HCT116 (cell line): ENCODE measurements at regions not wholly inside any gene's neighbourhood (a gene's known extent, or its start where the extent isn't known, plus 50 kb on each side); places are given as distances from the start of the nearest gene placed in this dataset.

Experiments used
- ATAC-seq: fragments of 200-7000 bp; cut with Tn5 transposase; 2 replicates; pipeline ENCODE4 v1.9.1; 2020; ENCODE audit warnings: mild to moderate bottlenecking, moderate library complexity
- BruUV-seq: library from RNA; stranded (reverse); fragments of 400-500 nt; replicated peaks from 2 replicates; lab custom pipeline; 2021; lab: Mats Ljungman, UMichigan
- CTCF ChIA-PET: fragments of 300-600 bp; sonication (Branson Sonifier 250); formaldehyde crosslinking; loops from one replicate; lab custom pipeline; 2021; ENCODE audit warnings: antibody characterized with exemption; lab: Charles Lee
- POLR2A ChIA-PET: fragments of 300-600, 350-600 bp; sonication (Branson Sonifier 250); formaldehyde crosslinking; loops from one replicate; lab custom pipeline; 2021; ENCODE audit warnings: antibody characterized with exemption; lab: Charles Lee
- RAD21 ChIA-PET, 2 experiments: fragments of 300-600 bp; sonication (Branson Sonifier 250); formaldehyde crosslinking; loops; one replicate each; lab custom pipeline; 2023; ENCODE audit warnings: low total read pairs in 2 of 2; ENCODE audit not compliant: uncharacterized antibody in 2 of 2, unreplicated experiment in 2 of 2, low non-redundant PET in 1 of 2; lab: Charles Lee
- DNase-seq: peaks from one replicate; pipeline ENCODE4 v3.0.0-alpha.2; 2010; ENCODE audit warnings: low read depth, low spot score
- H2AFZ ChIP-seq: fragments of 200-600 bp; shearing (Covaris generic), sonication (generic); 2 replicates; pipeline ENCODE4 v1.6.1; 2017; ENCODE audit warnings: low read depth, mixed run types, mixed read lengths, antibody characterized with exemption, low read length; ENCODE audit not compliant: poor library complexity, severe bottlenecking
- H3K27ac ChIP-seq: 2 replicates; pipeline ENCODE4 v1.5.1; 2012; ENCODE audit warnings: low read depth, low read length
- H3K27me3 ChIP-seq: fragments of 200-600 bp; sonication (generic); 2 replicates; pipeline ENCODE4 v1.6.1; 2016; ENCODE audit warnings: mixed run types, low read length, mixed read lengths; ENCODE audit not compliant: insufficient read depth
- H3K36me3 ChIP-seq, 2 experiments: fragments of 200-500 bp in 1 of 2; fragments of 200-600 bp in 1 of 2; sonication (Bioruptor generic) in 1 of 2; sonication (generic) in 1 of 2; 2 replicates each; pipeline versions ENCODE4 v1.5.1 to v1.6.1; 2014 to 2016; ENCODE audit warnings: low read length in 2 of 2, inconsistent platforms in 1 of 2, mixed read lengths in 1 of 2, mixed run types in 1 of 2; ENCODE audit not compliant: insufficient read depth in 2 of 2, control insufficient read depth in 1 of 2
- H3K4me1 ChIP-seq, 2 experiments: fragments of 200-600 bp in 1 of 2; sonication (generic) in 1 of 2; 2 replicates each; pipeline versions ENCODE4 v1.5.1 to v1.6.1; 2012 to 2017; ENCODE audit warnings: low read length in 2 of 2, inconsistent platforms in 1 of 2, mild to moderate bottlenecking in 1 of 2, mixed read lengths in 1 of 2, mixed run types in 1 of 2, moderate library complexity in 1 of 2; ENCODE audit not compliant: insufficient read depth in 2 of 2, control insufficient read depth in 1 of 2
- H3K4me2 ChIP-seq: fragments of 200-600 bp; sonication (generic); 2 replicates; pipeline ENCODE4 v1.6.1; 2017; ENCODE audit warnings: mixed run types, low read length, mixed read lengths
- H3K4me3 ChIP-seq, 2 experiments: fragments of 200-600 bp in 1 of 2; sonication (generic) in 1 of 2; replicated peaks in 1 of 2; 2 replicates each; pipeline ENCODE4 v1.5.1; 2011 to 2016; ENCODE audit warnings: low read length in 2 of 2, control low read depth in 1 of 2, low read depth in 1 of 2, mild to moderate bottlenecking in 1 of 2, mixed read lengths in 1 of 2, mixed run types in 1 of 2
- H3K79me2 ChIP-seq: fragments of 200-600 bp; sonication (generic); 2 replicates; pipeline ENCODE4 v1.6.1; 2017; ENCODE audit warnings: mild to moderate bottlenecking, mixed run types, low read length, moderate library complexity, mixed read lengths; ENCODE audit not compliant: insufficient read depth
- H3K9ac ChIP-seq: fragments of 200-600 bp; sonication (generic); 2 replicates; pipeline ENCODE4 v1.6.1; 2016; ENCODE audit warnings: low read length, mixed read lengths
- H3K9me2 ChIP-seq: fragments of 200-600 bp; sonication (generic), shearing (Covaris generic); 2 replicates; pipeline ENCODE4 v1.6.1; 2017; ENCODE audit warnings: mixed run types, mild to moderate bottlenecking, moderate library complexity; ENCODE audit not compliant: insufficient read depth
- H3K9me3 ChIP-seq, 2 experiments: fragments of 200-500 bp in 1 of 2; fragments of 200-600 bp in 1 of 2; sonication (Bioruptor generic) in 1 of 2; sonication (generic) in 1 of 2; 2 replicates each; pipeline ENCODE4 v1.6.1; 2014 to 2017; ENCODE audit warnings: low read length in 2 of 2, mixed read lengths in 2 of 2, inconsistent platforms in 1 of 2, low read depth in 1 of 2, mild to moderate bottlenecking in 1 of 2, mixed run types in 1 of 2, moderate library complexity in 1 of 2; ENCODE audit not compliant: control insufficient read depth in 1 of 2, insufficient read depth in 1 of 2
- H4K20me1 ChIP-seq: fragments of 200-600 bp; sonication (generic), shearing (Covaris generic); 2 replicates; pipeline ENCODE4 v1.6.1; 2017; ENCODE audit warnings: mixed run types, mild to moderate bottlenecking, moderate library complexity; ENCODE audit not compliant: insufficient read depth
- CEBPB ChIP-seq: IDR thresholded peaks from 2 replicates; pipeline ENCODE4 v1.6.1; 2012; ENCODE audit warnings: low read depth
- EZH2 ChIP-seq: fragments of 200-600 bp; sonication (generic); IDR thresholded peaks from 2 replicates; pipeline ENCODE4 v1.6.1; 2017; ENCODE audit warnings: antibody characterized with exemption, mixed run types
- EZH2phosphoT487 ChIP-seq: fragments of 200-600 bp; IDR thresholded peaks from 2 replicates; pipeline ENCODE4 v1.6.1; 2018; ENCODE audit warnings: antibody characterized with exemption, borderline replicate concordance
- JUND ChIP-seq: IDR thresholded peaks from 2 replicates; pipeline ENCODE4 v1.6.1; 2012
- POLR2A ChIP-seq: IDR thresholded peaks from 2 replicates; pipeline ENCODE4 v1.7.0; 2011; ENCODE audit warnings: borderline replicate concordance; ENCODE audit not compliant: insufficient read depth, insufficient read length; ENCODE audit errors: extremely low read depth
- POLR2AphosphoS5 ChIP-seq: IDR thresholded peaks from 2 replicates; pipeline ENCODE4 v1.6.1; 2011; ENCODE audit warnings: mild to moderate bottlenecking, low read depth, low read length, moderate library complexity
- RAD21 ChIP-seq: IDR thresholded peaks from 2 replicates; pipeline ENCODE4 v1.6.1; 2012; ENCODE audit warnings: low read depth, mild to moderate bottlenecking
- SIN3A ChIP-seq: IDR thresholded peaks from 2 replicates; pipeline ENCODE4 v1.6.1; 2012; ENCODE audit warnings: low read depth
- TCF7L2 ChIP-seq: IDR thresholded peaks from 2 replicates; pipeline ENCODE4 v1.7.0; 2011; ENCODE audit warnings: borderline replicate concordance, inconsistent platforms; ENCODE audit not compliant: insufficient read depth, insufficient read length; ENCODE audit errors: extremely low read depth
- YY1 ChIP-seq: IDR thresholded peaks from 2 replicates; pipeline ENCODE4 v1.6.1; 2011; ENCODE audit warnings: low read length, low read depth, moderate library complexity, mild to moderate bottlenecking; ENCODE audit not compliant: insufficient replicate concordance; ENCODE audit errors: extremely low read depth
- intact Hi-C: fragments of 100-400 bp; cut with micrococcal nuclease; formaldehyde crosslinking; loops from 2 replicates; pipeline ENCODE4 v1.10.0; 2022
- TF ChIP-seq, protein P1 (sequence below): IDR thresholded peaks from 2 replicates; pipeline ENCODE4 v1.6.1; 2011; ENCODE audit warnings: mild to moderate bottlenecking, low read length, moderate library complexity; ENCODE audit not compliant: insufficient replicate concordance; ENCODE audit errors: extremely low read depth
- TF ChIP-seq, protein P2 (sequence below), 3 experiments: fragments of 200-600 bp in 1 of 3; sonication (generic) in 1 of 3; IDR thresholded peaks in 2 of 3; conservative IDR thresholded peaks in 1 of 3; 2 replicates each; pipeline ENCODE4 v1.5.1; 2012 to 2017; ENCODE audit warnings: low read depth in 2 of 3, low read length in 2 of 3, antibody characterized with exemption in 1 of 3, borderline replicate concordance in 1 of 3, control low read depth in 1 of 3, mild to moderate bottlenecking in 1 of 3, mixed read lengths in 1 of 3, mixed run types in 1 of 3, moderate library complexity in 1 of 3; ENCODE audit not compliant: insufficient read depth in 1 of 3

DNA sequence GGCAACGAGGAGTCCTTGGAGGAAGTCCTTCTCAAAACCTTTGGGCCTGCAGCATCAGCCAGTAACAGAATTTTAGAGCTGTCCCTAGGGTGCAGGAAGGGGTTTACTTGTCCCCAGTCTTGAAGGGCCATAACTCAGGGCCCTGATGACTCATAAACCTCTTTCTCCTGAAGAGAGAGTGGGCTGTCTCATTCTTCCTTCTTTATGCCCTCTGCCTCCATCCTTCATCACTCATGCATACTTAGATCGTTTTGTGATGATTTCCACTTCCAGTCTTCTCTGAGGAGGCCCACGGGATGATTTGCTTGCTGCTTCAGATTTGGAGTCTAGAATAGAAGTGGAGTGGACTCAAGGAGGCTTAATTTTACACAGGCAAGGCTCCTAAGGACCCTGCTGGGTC is 60.2 kb downstream of the NDUFS5 start:
- H3K4me3 ChIP-seq, result no peak overlapping the region
- intact Hi-C loops, result no loop called here
- no peaks in the 10 kb centered on the region for H3K79me2 ChIP-seq
- H3K4me2 ChIP-seq, result no peak overlapping the region
- no peaks in the 10 kb centered on the region for H3K9me3 ChIP-seq
- CTCF ChIA-PET, result interaction anchor here (1.5 kb wide), 1 partner anchor 13 kb away, joined by 4 read pairs; no protein-coding TSS in a partner anchor
- H2AFZ ChIP-seq, result no peak overlapping the region
- H3K4me1 ChIP-seq, result peaks cover 0 to 16% of the 10 kb centered on the region in 2 experiments; a peak in 2 of 4 replicates
- no TSS peak for BruUV-seq
- no peak overlapping the region for H3K27ac ChIP-seq
- POLR2A ChIA-PET, result no interaction called here
- RAD21 ChIA-PET, result no interaction called here
- H4K20me1 ChIP-seq, result no peaks in the 10 kb centered on the region
- TF ChIP-seq YY1 (no peak), RAD21 (no peak)
- TF ChIP-seq, protein P1, sequence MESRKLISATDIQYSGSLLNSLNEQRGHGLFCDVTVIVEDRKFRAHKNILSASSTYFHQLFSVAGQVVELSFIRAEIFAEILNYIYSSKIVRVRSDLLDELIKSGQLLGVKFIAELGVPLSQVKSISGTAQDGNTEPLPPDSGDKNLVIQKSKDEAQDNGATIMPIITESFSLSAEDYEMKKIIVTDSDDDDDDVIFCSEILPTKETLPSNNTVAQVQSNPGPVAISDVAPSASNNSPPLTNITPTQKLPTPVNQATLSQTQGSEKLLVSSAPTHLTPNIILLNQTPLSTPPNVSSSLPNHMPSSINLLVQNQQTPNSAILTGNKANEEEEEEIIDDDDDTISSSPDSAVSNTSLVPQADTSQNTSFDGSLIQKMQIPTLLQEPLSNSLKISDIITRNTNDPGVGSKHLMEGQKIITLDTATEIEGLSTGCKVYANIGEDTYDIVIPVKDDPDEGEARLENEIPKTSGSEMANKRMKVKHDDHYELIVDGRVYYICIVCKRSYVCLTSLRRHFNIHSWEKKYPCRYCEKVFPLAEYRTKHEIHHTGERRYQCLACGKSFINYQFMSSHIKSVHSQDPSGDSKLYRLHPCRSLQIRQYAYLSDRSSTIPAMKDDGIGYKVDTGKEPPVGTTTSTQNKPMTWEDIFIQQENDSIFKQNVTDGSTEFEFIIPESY, result no peak
- TF ChIP-seq, all 23 proteins: peak for 0
- no peaks in the 10 kb centered on the region for H3K36me3 ChIP-seq
- DNase-seq (no peak), ATAC-seq (no peak)
- H3K27me3 ChIP-seq, result peaks cover 5% of the 10 kb centered on the region; the same call in 1 of the 2 replicates
- no peaks in the 10 kb centered on the region for H3K9me2 ChIP-seq
- H3K9ac ChIP-seq, result no peak overlapping the region

DNA sequence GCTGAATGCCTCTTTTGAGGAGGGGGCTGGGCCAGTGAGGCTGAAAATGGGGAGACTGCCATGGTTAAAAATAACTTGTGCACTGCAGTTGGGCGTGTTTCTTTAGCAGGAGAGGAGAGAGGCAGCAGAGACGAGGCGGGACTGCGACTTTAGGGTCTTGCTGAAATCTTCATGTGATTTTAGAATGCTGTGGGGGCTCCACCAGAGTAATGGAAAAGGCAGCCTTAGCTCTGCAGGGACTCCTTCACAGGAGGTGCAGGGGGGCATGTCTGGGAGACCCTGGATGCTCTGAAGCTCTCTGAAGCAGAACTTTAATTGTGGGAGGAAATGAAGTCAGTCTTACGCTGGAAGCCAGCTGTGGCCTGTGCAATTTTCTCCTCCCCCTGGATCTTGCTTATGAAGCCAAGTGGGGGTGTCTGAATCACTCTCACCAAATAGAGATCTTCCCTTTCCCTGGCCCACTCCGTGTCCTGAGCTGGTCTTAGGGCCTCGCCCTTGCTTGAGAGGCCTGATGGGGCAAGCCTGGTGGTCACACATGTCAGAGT is 60.8 kb downstream of the NDUFS5 start:
- Histone ChIP-seq H4K20me1 (no peaks in the 10 kb centered on the region), H3K36me3 (no peaks in the 10 kb centered on the region), H3K27ac (no peak overlapping the region), H3K9me3 (no peaks in the 10 kb centered on the region), H2AFZ (no peak overlapping the region), H3K4me3 (no peak overlapping the region), H3K9ac (no peak overlapping the region), H3K9me2 (no peaks in the 10 kb centered on the region), H3K79me2 (no peaks in the 10 kb centered on the region), H3K4me1 (peaks cover 0 to 16% of the 10 kb centered on the region in 2 experiments; a peak in 2 of 4 replicates), H3K27me3 (peaks cover 5% of the 10 kb centered on the region; the same call in 1 of the 2 replicates), H3K4me2 (no peak overlapping the region)
- RAD21 ChIA-PET, result no interaction called here
- no TSS peak for BruUV-seq
- intact Hi-C loops, result no loop called here
- POLR2A ChIA-PET, result no interaction called here
- no peak for DNase-seq
- CTCF ChIA-PET, result interaction anchor here (1.5 kb wide), 1 partner anchor 12 kb away, joined by 4 read pairs; no protein-coding TSS in a partner anchor
- ATAC-seq, result no peak
- no peak for TF ChIP-seq YY1
- TF ChIP-seq POLR2A, result no peak
- TF ChIP-seq CEBPB, result no peak
- TF ChIP-seq, protein P2, sequence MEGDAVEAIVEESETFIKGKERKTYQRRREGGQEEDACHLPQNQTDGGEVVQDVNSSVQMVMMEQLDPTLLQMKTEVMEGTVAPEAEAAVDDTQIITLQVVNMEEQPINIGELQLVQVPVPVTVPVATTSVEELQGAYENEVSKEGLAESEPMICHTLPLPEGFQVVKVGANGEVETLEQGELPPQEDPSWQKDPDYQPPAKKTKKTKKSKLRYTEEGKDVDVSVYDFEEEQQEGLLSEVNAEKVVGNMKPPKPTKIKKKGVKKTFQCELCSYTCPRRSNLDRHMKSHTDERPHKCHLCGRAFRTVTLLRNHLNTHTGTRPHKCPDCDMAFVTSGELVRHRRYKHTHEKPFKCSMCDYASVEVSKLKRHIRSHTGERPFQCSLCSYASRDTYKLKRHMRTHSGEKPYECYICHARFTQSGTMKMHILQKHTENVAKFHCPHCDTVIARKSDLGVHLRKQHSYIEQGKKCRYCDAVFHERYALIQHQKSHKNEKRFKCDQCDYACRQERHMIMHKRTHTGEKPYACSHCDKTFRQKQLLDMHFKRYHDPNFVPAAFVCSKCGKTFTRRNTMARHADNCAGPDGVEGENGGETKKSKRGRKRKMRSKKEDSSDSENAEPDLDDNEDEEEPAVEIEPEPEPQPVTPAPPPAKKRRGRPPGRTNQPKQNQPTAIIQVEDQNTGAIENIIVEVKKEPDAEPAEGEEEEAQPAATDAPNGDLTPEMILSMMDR (IDR thresholded peaks at IDR 0.05 in 2 of 3, conservative IDR thresholded peaks at IDR 0.05 in 1 of 3; ENCODE audit: borderline replicate concordance in 1 of 3, insufficient read depth in 1 of 3, low read depth in 2 of 3, low read length in 2 of 3), result no peak
- TF ChIP-seq EZH2phosphoT487, result no peak
- no peak for TF ChIP-seq RAD21
- TF ChIP-seq EZH2, result no peak
- no peak for TF ChIP-seq TCF7L2
- no peak for TF ChIP-seq SIN3A
- TF ChIP-seq JUND, result no peak
- no peak for TF ChIP-seq POLR2AphosphoS5
